ENCODE measurements at regions not wholly inside any gene's neighbourhood (a gene's known extent, or its start where the extent isn't known, plus 50 kb on each side); places are given as distances from the start of the nearest gene placed in this dataset.

DNA sequence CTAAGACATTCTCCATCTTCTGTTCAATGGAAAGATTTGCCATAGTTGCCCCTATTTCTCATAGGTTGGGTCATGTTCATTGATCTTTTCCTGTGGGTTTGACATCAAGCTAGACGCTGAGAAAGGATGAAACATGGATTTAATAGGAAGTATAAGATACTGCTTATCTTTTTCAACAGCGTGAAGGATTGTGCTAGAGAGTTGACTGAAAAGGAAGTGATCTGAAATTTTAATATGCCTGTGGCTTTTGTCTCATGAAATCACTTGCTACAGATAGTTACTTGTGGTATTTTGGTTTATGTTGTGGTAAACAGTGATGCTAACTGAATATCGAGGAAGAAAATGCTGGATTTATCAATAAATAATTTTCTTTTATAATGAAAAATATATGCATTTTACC is 442.9 kb downstream of the EDEM1 start:
- Histone ChIP-seq H4K20me1 (ENCODE audit: insufficient read depth, low read length, poor library complexity, severe bottlenecking) (no peaks in the 10 kb centered on the region), H3K9ac (ENCODE audit: low read depth, low read length, poor library complexity, severe bottlenecking) (no peak overlapping the region), H3K4me3 (ENCODE audit: low read length, poor library complexity, severe bottlenecking) (no peak overlapping the region), H3K27me3 (ENCODE audit: insufficient read depth, low read length, poor library complexity, severe bottlenecking) (no peaks in the 10 kb centered on the region), H3K79me2 (ENCODE audit: insufficient read depth, low read length) (no peaks in the 10 kb centered on the region), H3K4me1 (ENCODE audit: insufficient read depth, low read length, poor library complexity, severe bottlenecking) (no peaks in the 10 kb centered on the region), H3K36me3 (ENCODE audit: insufficient read depth, low read length) (no peaks in the 10 kb centered on the region), H3K4me2 (ENCODE audit: low read depth, low read length, poor library complexity, severe bottlenecking) (no peak overlapping the region), H2AFZ (ENCODE audit: low read length) (no peak overlapping the region), H3K9me3 (ENCODE audit: insufficient read depth, low read depth, low read length) (no peaks in the 10 kb centered on the region), H3F3A (ENCODE audit: low read depth) (no peaks in the 10 kb centered on the region), H3K9me2 (replicated peaks; ENCODE audit: low read depth, low read length) (no peaks in the 10 kb centered on the region)
- TF ChIP-seq, protein P1, sequence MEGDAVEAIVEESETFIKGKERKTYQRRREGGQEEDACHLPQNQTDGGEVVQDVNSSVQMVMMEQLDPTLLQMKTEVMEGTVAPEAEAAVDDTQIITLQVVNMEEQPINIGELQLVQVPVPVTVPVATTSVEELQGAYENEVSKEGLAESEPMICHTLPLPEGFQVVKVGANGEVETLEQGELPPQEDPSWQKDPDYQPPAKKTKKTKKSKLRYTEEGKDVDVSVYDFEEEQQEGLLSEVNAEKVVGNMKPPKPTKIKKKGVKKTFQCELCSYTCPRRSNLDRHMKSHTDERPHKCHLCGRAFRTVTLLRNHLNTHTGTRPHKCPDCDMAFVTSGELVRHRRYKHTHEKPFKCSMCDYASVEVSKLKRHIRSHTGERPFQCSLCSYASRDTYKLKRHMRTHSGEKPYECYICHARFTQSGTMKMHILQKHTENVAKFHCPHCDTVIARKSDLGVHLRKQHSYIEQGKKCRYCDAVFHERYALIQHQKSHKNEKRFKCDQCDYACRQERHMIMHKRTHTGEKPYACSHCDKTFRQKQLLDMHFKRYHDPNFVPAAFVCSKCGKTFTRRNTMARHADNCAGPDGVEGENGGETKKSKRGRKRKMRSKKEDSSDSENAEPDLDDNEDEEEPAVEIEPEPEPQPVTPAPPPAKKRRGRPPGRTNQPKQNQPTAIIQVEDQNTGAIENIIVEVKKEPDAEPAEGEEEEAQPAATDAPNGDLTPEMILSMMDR (conservative IDR thresholded peaks at IDR 0.05; ENCODE audit: low read length): no peak
- no peak; the same call in 1 of the 2 replicates for TF ChIP-seq EZH2phosphoT487 (IDR thresholded peaks at IDR 0.05; ENCODE audit: borderline replicate concordance)

GRCh38 chr3:5633960-5634359 is 446.5 kb downstream of the EDEM1 start:
- no peak overlapping the region for H3K4me2 ChIP-seq (ENCODE audit: low read depth, low read length, poor library complexity, severe bottlenecking)
- TF ChIP-seq, protein P1 (conservative IDR thresholded peaks at IDR 0.05; ENCODE audit: low read length): no peak
- no peak for TF ChIP-seq EZH2phosphoT487 (IDR thresholded peaks at IDR 0.05; ENCODE audit: borderline replicate concordance)
- H3K9me3 ChIP-seq (ENCODE audit: insufficient read depth, low read depth, low read length): no peaks in the 10 kb centered on the region
- no peaks in the 10 kb centered on the region for H3K36me3 ChIP-seq (ENCODE audit: insufficient read depth, low read length)
- no peaks in the 10 kb centered on the region for H3K4me1 ChIP-seq (ENCODE audit: insufficient read depth, low read length, poor library complexity, severe bottlenecking)
- H4K20me1 ChIP-seq (ENCODE audit: insufficient read depth, low read length, poor library complexity, severe bottlenecking): no peaks in the 10 kb centered on the region
- no peaks in the 10 kb centered on the region for H3K27me3 ChIP-seq (ENCODE audit: insufficient read depth, low read length, poor library complexity, severe bottlenecking)
- no peak overlapping the region for H2AFZ ChIP-seq (ENCODE audit: low read length)
- H3K4me3 ChIP-seq (ENCODE audit: low read length, poor library complexity, severe bottlenecking): no peak overlapping the region
- no peaks in the 10 kb centered on the region for H3K79me2 ChIP-seq (ENCODE audit: insufficient read depth, low read length)
- H3K9ac ChIP-seq (ENCODE audit: low read depth, low read length, poor library complexity, severe bottlenecking): no peak overlapping the region
- H3F3A ChIP-seq (ENCODE audit: low read depth): no peaks in the 10 kb centered on the region
- no peaks in the 10 kb centered on the region for H3K9me2 ChIP-seq (replicated peaks; ENCODE audit: low read depth, low read length)

- Histone ChIP-seq H4K20me1 (ENCODE audit: insufficient read depth, low read length, poor library complexity, severe bottlenecking) (no peaks in the 10 kb centered on the region), H3K36me3 (ENCODE audit: insufficient read depth, low read length) (no peaks in the 10 kb centered on the region), H3K9me3 (ENCODE audit: insufficient read depth, low read depth, low read length) (no peaks in the 10 kb centered on the region), H3K4me2 (ENCODE audit: low read depth, low read length, poor library complexity, severe bottlenecking) (no peak overlapping the region), H3K4me1 (ENCODE audit: insufficient read depth, low read length, poor library complexity, severe bottlenecking) (no peaks in the 10 kb centered on the region), H3K4me3 (ENCODE audit: low read length, poor library complexity, severe bottlenecking) (no peak overlapping the region), H3K27me3 (ENCODE audit: insufficient read depth, low read length, poor library complexity, severe bottlenecking) (no peaks in the 10 kb centered on the region), H3F3A (ENCODE audit: low read depth) (no peaks in the 10 kb centered on the region), H3K9ac (ENCODE audit: low read depth, low read length, poor library complexity, severe bottlenecking) (no peak overlapping the region), H2AFZ (ENCODE audit: low read length) (no peak overlapping the region), H3K9me2 (replicated peaks; ENCODE audit: low read depth, low read length) (no peaks in the 10 kb centered on the region), H3K79me2 (ENCODE audit: insufficient read depth, low read length) (no peaks in the 10 kb centered on the region)
- no peak for TF ChIP-seq EZH2phosphoT487 (IDR thresholded peaks at IDR 0.05; ENCODE audit: borderline replicate concordance)
- TF ChIP-seq, protein P1 (conservative IDR thresholded peaks at IDR 0.05; ENCODE audit: low read length): no peak
Measured at GRCh38 chr3:5634411-5634810, 446.9 kb downstream of the EDEM1 start.

Data from Loucy (cell line).